Fibroblast of villous mesenchyme (primary cell): ENCODE measurements at regions not wholly inside any gene's neighbourhood (a gene's known extent, or its start where the extent isn't known, plus 50 kb on each side); places are given as distances from the start of the nearest gene placed in this dataset.
A peak's percentile ranks its signal among the peaks of the same experiment; 100 is the strongest.

ENCODE experiments used
- DNase-seq: peaks from one replicate; pipeline ENCODE4 v3.0.0-alpha.2; 2010; ENCODE audit warnings: low read depth
- H3K4me3 ChIP-seq: 2 replicates; pipeline ENCODE4 v1.5.1; 2011; ENCODE audit warnings: low read depth, mild to moderate bottlenecking, low read length
- CTCF ChIP-seq: IDR thresholded peaks from 2 replicates; pipeline ENCODE4 v1.5.1; 2012; ENCODE audit warnings: low read depth, mild to moderate bottlenecking, low read length; ENCODE audit not compliant: insufficient read depth

GRCh38 chr5:4929092-4929655 lies 211.0 kb upstream of the ADAMTS16 start:
- no peak overlapping the region for H3K4me3 ChIP-seq
- TF ChIP-seq CTCF: no peak

GRCh38 chr5:4939042-4939781 lies 200.9 kb upstream of the ADAMTS16 start:
- no peak for TF ChIP-seq CTCF
- no peak overlapping the region for H3K4me3 ChIP-seq
- no peak for DNase-seq

More at GRCh38 chr5:4929092-4929655, 211.0 kb upstream of the ADAMTS16 start:
- no peak for DNase-seq

GRCh38 chr5:4941161-4941560 lies 199.0 kb upstream of the ADAMTS16 start:
- no peak overlapping the region for H3K4me3 ChIP-seq
- TF ChIP-seq CTCF: no peak
- DNase-seq: no peak

GRCh38 chr5:4941957-4942830 lies 197.9 kb upstream of the ADAMTS16 start:
- no peak for DNase-seq
- no peak overlapping the region for H3K4me3 ChIP-seq
- TF ChIP-seq CTCF: peak; percentile 37

DNA sequence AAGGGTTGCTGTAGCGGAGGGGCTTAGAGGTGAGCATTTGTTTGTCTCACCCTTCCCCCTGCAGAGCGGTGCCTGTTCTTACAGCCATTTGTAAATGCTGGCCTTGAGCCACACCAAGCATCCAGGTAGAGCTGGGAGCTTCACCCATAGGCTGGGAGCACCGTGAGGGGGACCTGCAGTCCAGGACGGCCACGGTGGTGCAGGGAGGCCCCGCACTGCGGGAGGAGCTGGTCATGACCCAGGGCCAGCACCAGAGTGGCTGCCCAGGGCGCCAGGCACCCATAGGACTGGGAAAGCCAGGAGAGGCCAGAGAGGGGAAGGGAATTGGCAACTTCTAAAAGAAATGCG lies 197.3 kb upstream of the ADAMTS16 start:
- no peak for TF ChIP-seq CTCF
- no peak overlapping the region for H3K4me3 ChIP-seq
- DNase-seq: no peak

DNA sequence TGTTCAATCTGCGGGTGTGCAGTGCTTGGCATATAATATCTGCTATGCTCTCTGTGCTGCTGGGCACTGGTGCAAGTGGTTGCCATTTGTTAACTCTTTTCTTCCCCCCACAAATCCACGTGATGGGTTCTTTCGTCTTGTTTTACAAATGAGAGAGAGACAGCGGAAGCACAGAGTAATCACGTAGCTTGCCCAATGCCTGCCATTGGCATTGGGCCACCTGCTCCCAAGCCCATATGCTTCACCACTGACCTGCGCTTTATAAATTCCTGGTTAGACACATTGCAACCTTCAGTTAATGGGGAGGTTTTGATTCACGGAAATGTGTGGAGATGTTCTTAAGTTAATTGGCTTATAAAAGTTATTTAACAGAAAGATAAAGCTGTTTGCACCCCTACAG lies 194.8 kb upstream of the ADAMTS16 start:
- H3K4me3 ChIP-seq: no peak overlapping the region
- DNase-seq: no peak
- no peak for TF ChIP-seq CTCF
